ENCODE measurements at regions not wholly inside any gene's neighbourhood (a gene's known extent, or its start where the extent isn't known, plus 50 kb on each side); places are given as distances from the start of the nearest gene placed in this dataset.

DNA sequence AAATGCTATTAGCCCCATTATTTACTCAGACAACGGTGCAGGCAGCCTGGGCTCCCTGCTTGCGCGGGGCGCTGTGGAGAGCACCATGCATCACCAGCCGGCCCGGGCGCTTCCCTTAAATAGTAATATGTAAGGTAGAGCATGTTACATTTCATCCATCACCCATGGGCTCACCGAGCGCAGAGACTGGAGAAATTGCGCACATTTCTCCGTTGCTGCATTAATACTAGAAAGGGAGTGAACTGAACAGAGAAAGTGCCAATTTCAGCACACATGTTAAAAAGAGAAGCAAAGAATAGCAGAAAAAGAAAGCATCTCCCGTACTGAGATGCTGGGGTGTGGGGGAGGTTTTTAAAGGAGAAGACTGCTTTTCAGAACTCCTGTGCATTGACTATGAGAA, 400.3 kb downstream of the ZSWIM6 start:
- Histone ChIP-seq H3K4me1 (no peaks in the 10 kb centered on the region), H3K36me3 (no peaks in the 10 kb centered on the region), H3K27ac (no peak overlapping the region), H3K9me3 (no peaks in the 10 kb centered on the region), H3K27me3 (no peaks in the 10 kb centered on the region), H3K4me3 (peak overlapping the region in 1 of 2 donors; percentile 11)
- intact Hi-C loops (cut with DNase I) = no loop called here
- TF ChIP-seq CTCF (IDR thresholded peaks at IDR 0.05) = no peak
- TF ChIP-seq POLR2AphosphoS5 (IDR thresholded peaks at IDR 0.05; ENCODE audit: insufficient read depth in 1 of 2, low read depth in 1 of 2) = no peak
- TF ChIP-seq POLR2A (IDR thresholded peaks at IDR 0.05) = no peak
- DNase-seq (ENCODE audit: extremely low spot score in 2 of 2) = no peak

DNA sequence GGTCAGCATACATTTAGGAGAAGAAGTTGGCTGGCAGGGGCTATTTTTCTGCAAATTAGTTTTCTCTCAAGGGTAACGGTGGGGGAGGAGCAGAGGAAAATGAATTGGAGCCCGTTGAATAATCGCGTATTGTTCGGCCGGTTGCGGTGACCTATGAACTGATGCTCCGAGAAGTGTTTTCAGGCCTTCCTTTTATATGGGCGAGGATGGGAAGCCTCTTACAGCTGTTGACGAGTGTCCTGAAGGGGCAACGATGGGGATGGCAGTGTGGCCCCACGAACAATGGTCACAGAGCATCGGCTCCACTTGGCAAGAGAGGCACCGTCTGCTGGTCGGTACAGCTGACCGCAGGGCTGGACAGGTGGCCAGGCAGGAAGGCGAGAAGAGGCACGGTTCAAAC, 400.7 kb downstream of the ZSWIM6 start:
- H3K27ac ChIP-seq = no peak overlapping the region

GRCh38 chr5:61734001-61734400, 401.9 kb downstream of the ZSWIM6 start:
- Histone ChIP-seq H3K36me3 (no peaks in the 10 kb centered on the region), H3K4me1 (no peaks in the 10 kb centered on the region), H3K27ac (no peak overlapping the region), H3K27me3 (no peaks in the 10 kb centered on the region), H3K4me3 (no peak overlapping the region), H3K9me3 (no peaks in the 10 kb centered on the region)
- intact Hi-C loops (cut with DNase I) = no loop called here
- TF ChIP-seq CTCF (IDR thresholded peaks at IDR 0.05) (no peak), POLR2AphosphoS5 (IDR thresholded peaks at IDR 0.05; ENCODE audit: insufficient read depth in 1 of 2, low read depth in 1 of 2) (no peak), POLR2A (IDR thresholded peaks at IDR 0.05) (no peak)
- no peak for DNase-seq (ENCODE audit: extremely low spot score in 2 of 2)

More for the DNA sequence above, 400.7 kb downstream of the ZSWIM6 start:
- H3K9me3 ChIP-seq = no peaks in the 10 kb centered on the region
- no peaks in the 10 kb centered on the region for H3K36me3 ChIP-seq
- no peak overlapping the region for H3K4me3 ChIP-seq
- DNase-seq (ENCODE audit: extremely low spot score in 2 of 2) = no peak
- no peaks in the 10 kb centered on the region for H3K4me1 ChIP-seq
- H3K27me3 ChIP-seq = no peaks in the 10 kb centered on the region
- intact Hi-C loops (cut with DNase I) = no loop called here
- TF ChIP-seq POLR2AphosphoS5 (IDR thresholded peaks at IDR 0.05; ENCODE audit: insufficient read depth in 1 of 2, low read depth in 1 of 2) = no peak
- no peak for TF ChIP-seq CTCF (IDR thresholded peaks at IDR 0.05)
- no peak for TF ChIP-seq POLR2A (IDR thresholded peaks at IDR 0.05)

DNA sequence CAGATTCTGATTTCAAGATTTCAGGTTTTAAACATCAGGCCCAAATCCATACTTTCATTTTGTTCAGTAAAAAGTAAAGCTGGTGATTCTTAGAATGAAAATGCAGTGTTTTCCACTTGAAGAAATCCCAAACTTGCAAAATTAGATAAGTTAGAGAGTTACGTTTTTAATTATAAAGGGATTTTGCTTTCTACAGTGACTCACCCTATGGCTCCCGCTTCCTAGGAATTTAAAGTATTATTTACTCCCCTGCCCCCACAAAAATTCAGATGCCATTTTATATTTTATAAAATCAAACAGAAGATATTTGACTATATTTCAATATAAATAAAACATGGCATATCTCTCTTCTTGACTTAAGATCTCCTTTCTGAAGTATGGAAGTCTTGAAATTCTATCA, 402.9 kb downstream of the ZSWIM6 start:
- no peak for TF ChIP-seq POLR2AphosphoS5 (IDR thresholded peaks at IDR 0.05; ENCODE audit: insufficient read depth in 1 of 2, low read depth in 1 of 2)
- TF ChIP-seq POLR2A (IDR thresholded peaks at IDR 0.05) = no peak
- TF ChIP-seq CTCF (IDR thresholded peaks at IDR 0.05) = no peak
- H3K4me3 ChIP-seq = no peak overlapping the region
- no peak for DNase-seq (ENCODE audit: extremely low spot score in 2 of 2)
- no peak overlapping the region for H3K27ac ChIP-seq
- no peaks in the 10 kb centered on the region for H3K27me3 ChIP-seq
- no peaks in the 10 kb centered on the region for H3K4me1 ChIP-seq
- no peaks in the 10 kb centered on the region for H3K36me3 ChIP-seq
- no peaks in the 10 kb centered on the region for H3K9me3 ChIP-seq
- intact Hi-C loops (cut with DNase I) = no loop called here

- no peaks in the 10 kb centered on the region for H3K36me3 ChIP-seq
- H3K4me1 ChIP-seq = no peaks in the 10 kb centered on the region
- TF ChIP-seq POLR2AphosphoS5 (IDR thresholded peaks at IDR 0.05; ENCODE audit: insufficient read depth in 1 of 2, low read depth in 1 of 2) (no peak), POLR2A (IDR thresholded peaks at IDR 0.05) (no peak), CTCF (IDR thresholded peaks at IDR 0.05) (no peak)
- no peak for DNase-seq (ENCODE audit: extremely low spot score in 2 of 2)
- no peaks in the 10 kb centered on the region for H3K27me3 ChIP-seq
- intact Hi-C loops (cut with DNase I) = no loop called here
- no peaks in the 10 kb centered on the region for H3K9me3 ChIP-seq
- H3K27ac ChIP-seq = no peak overlapping the region
- H3K4me3 ChIP-seq = no peak overlapping the region
Measured at GRCh38 chr5:61735531-61735930, 403.5 kb downstream of the ZSWIM6 start.

Data from vagina (tissue), 2 donors.